ENCODE measurements at regions not wholly inside any gene's neighbourhood (a gene's known extent, or its start where the extent isn't known, plus 50 kb on each side); places are given as distances from the start of the nearest gene placed in this dataset.

DNA sequence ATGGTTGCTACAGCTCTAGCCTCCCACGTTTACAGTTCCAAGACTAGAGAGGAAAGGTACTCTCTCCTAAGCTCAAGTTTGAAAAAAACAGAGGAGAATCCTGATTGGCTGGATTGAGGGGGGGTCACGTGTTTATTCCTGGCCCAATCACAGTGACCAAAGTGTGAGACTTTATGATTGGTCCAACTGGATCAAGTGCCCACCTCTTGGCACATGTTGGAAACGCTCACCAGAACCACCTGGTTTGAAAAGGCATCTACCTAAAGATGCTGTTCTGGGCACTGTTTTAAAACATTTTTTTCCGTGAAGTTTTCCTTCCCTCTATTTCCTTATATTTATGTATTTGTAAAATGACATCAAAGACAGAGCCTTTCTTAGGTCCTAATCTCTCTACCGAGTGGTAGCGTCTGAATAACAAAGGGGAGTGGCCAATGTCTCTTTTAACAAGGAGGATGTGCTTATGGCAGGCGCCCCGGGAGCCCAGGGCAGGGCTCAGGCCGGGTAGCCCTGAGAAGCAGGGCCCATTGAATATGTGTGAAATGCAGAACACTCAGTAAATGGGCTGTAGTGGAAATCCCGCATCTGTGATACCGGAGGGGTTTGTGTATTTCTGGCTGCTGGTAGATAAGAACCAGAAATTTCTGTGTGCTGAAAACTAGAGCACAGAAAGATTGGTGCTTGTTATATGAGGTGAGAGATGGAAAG is 146.2 kb downstream of the ATP23 start:
- H3K9ac ChIP-seq (ENCODE audit: low read depth in 1 of 2, low read length in 2 of 2) = no peak overlapping the region
- H3K36me3 ChIP-seq (ENCODE audit: control insufficient read depth in 1 of 2, insufficient read depth in 2 of 2, low read length in 2 of 2) = no peaks in the 10 kb centered on the region
- H3K4me3 ChIP-seq (ENCODE audit: low read depth in 1 of 2, low read length in 2 of 2) = no peak overlapping the region
- no peaks in the 10 kb centered on the region for H3K4me1 ChIP-seq (ENCODE audit: control insufficient read depth in 1 of 2, insufficient read depth in 2 of 2, low read length in 2 of 2)
- H3K9me3 ChIP-seq (ENCODE audit: control insufficient read depth in 1 of 2, low read length in 2 of 2) = no peaks in the 10 kb centered on the region
- no peaks in the 10 kb centered on the region for H3K27me3 ChIP-seq (ENCODE audit: control insufficient read depth in 1 of 2, insufficient read depth in 2 of 2, low read length in 2 of 2)
- no peak overlapping the region for H3K27ac ChIP-seq (ENCODE audit: low read depth, low read length)

DNA sequence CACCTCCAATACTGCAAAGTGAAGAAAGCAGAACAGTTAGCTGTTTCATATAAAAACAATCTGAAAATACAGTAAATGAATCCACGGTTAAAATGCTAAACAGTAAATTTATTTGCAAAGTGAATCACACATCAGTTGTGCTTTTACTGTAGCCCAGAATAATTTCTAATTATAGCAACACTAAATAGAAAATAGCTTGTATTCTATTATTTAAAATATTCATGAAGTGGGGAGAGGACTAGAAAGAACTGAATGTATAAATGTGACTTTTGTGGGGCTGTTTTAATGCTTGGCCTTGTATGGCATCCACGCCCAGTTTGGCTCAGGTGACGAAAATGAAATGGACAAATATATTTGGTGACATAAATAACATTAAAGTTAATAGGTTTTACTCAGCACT is 148.2 kb downstream of the ATP23 start:
- no peaks in the 10 kb centered on the region for H3K9me3 ChIP-seq (ENCODE audit: control insufficient read depth in 1 of 2, low read length in 2 of 2)
- no peak overlapping the region for H3K9ac ChIP-seq (ENCODE audit: low read depth in 1 of 2, low read length in 2 of 2)
- H3K27ac ChIP-seq (ENCODE audit: low read depth, low read length) = no peak overlapping the region
- H3K36me3 ChIP-seq (ENCODE audit: control insufficient read depth in 1 of 2, insufficient read depth in 2 of 2, low read length in 2 of 2) = no peaks in the 10 kb centered on the region
- no peaks in the 10 kb centered on the region for H3K27me3 ChIP-seq (ENCODE audit: control insufficient read depth in 1 of 2, insufficient read depth in 2 of 2, low read length in 2 of 2)
- H3K4me3 ChIP-seq (ENCODE audit: low read depth in 1 of 2, low read length in 2 of 2) = no peak overlapping the region
- H3K4me1 ChIP-seq (ENCODE audit: control insufficient read depth in 1 of 2, insufficient read depth in 2 of 2, low read length in 2 of 2) = no peaks in the 10 kb centered on the region

DNA sequence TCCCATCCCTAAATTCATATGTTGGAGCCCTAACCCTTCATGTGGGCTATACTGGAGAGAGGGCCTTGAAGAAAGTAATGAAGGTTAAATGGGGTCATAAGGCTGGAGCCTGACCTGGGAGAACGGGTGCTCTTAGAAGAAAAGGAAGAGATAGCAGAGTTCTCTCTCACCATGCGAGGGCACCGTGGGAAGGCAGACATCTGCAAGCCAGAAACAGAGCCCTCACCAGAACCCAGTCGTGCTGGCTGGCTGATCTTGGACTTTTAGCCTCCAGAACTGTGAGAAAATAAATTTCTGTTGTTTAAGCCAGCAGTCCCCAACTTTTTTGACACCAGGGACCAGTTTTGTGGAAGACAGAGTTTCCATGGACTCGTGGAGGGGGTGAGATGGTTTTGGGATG is 149.3 kb downstream of the ATP23 start:
- no peak overlapping the region for H3K4me3 ChIP-seq (ENCODE audit: low read depth in 1 of 2, low read length in 2 of 2)
- H3K9me3 ChIP-seq (ENCODE audit: control insufficient read depth in 1 of 2, low read length in 2 of 2) = no peaks in the 10 kb centered on the region
- H3K36me3 ChIP-seq (ENCODE audit: control insufficient read depth in 1 of 2, insufficient read depth in 2 of 2, low read length in 2 of 2) = no peaks in the 10 kb centered on the region
- no peaks in the 10 kb centered on the region for H3K4me1 ChIP-seq (ENCODE audit: control insufficient read depth in 1 of 2, insufficient read depth in 2 of 2, low read length in 2 of 2)
- no peak overlapping the region for H3K27ac ChIP-seq (ENCODE audit: low read depth, low read length)
- no peaks in the 10 kb centered on the region for H3K27me3 ChIP-seq (ENCODE audit: control insufficient read depth in 1 of 2, insufficient read depth in 2 of 2, low read length in 2 of 2)
- no peak overlapping the region for H3K9ac ChIP-seq (ENCODE audit: low read depth in 1 of 2, low read length in 2 of 2)

DNA sequence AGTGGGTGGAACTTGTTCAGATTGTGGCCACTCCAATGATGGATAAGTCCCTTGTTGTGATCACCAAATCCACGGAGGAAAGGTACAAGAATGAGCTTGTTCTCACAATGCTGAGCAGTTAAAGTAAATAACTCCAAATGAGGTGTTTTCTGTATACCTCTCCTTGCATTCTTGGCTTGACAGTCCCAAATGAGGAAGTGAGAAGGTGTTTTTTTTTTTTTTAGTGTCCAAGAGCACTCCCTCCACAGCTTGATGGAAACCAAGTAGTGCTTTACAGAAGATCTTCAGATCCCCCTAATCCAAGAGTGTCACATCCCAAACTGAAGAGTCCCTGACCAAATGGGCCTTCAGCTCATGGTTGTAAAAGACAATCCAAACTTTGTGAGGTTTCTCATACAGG is 153.6 kb downstream of the ATP23 start:
- no peaks in the 10 kb centered on the region for H3K27me3 ChIP-seq (ENCODE audit: control insufficient read depth in 1 of 2, insufficient read depth in 2 of 2, low read length in 2 of 2)
- no peak overlapping the region for H3K9ac ChIP-seq (ENCODE audit: low read depth in 1 of 2, low read length in 2 of 2)
- H3K36me3 ChIP-seq (ENCODE audit: control insufficient read depth in 1 of 2, insufficient read depth in 2 of 2, low read length in 2 of 2) = no peaks in the 10 kb centered on the region
- H3K4me3 ChIP-seq (ENCODE audit: low read depth in 1 of 2, low read length in 2 of 2) = no peak overlapping the region
- no peaks in the 10 kb centered on the region for H3K9me3 ChIP-seq (ENCODE audit: control insufficient read depth in 1 of 2, low read length in 2 of 2)
- H3K4me1 ChIP-seq (ENCODE audit: control insufficient read depth in 1 of 2, insufficient read depth in 2 of 2, low read length in 2 of 2) = no peaks in the 10 kb centered on the region
- no peak overlapping the region for H3K27ac ChIP-seq (ENCODE audit: low read depth, low read length)

GRCh38 chr12:58097741-58098140 is 156.4 kb downstream of the ATP23 start:
- Histone ChIP-seq H3K9ac (ENCODE audit: low read depth in 1 of 2, low read length in 2 of 2) (no peak overlapping the region), H3K4me3 (ENCODE audit: low read depth in 1 of 2, low read length in 2 of 2) (no peak overlapping the region), H3K36me3 (ENCODE audit: control insufficient read depth in 1 of 2, insufficient read depth in 2 of 2, low read length in 2 of 2) (no peaks in the 10 kb centered on the region), H3K9me3 (ENCODE audit: control insufficient read depth in 1 of 2, low read length in 2 of 2) (no peaks in the 10 kb centered on the region), H3K27ac (ENCODE audit: low read depth, low read length) (no peak overlapping the region), H3K27me3 (ENCODE audit: control insufficient read depth in 1 of 2, insufficient read depth in 2 of 2, low read length in 2 of 2) (no peaks in the 10 kb centered on the region), H3K4me1 (ENCODE audit: control insufficient read depth in 1 of 2, insufficient read depth in 2 of 2, low read length in 2 of 2) (no peaks in the 10 kb centered on the region)

DNA sequence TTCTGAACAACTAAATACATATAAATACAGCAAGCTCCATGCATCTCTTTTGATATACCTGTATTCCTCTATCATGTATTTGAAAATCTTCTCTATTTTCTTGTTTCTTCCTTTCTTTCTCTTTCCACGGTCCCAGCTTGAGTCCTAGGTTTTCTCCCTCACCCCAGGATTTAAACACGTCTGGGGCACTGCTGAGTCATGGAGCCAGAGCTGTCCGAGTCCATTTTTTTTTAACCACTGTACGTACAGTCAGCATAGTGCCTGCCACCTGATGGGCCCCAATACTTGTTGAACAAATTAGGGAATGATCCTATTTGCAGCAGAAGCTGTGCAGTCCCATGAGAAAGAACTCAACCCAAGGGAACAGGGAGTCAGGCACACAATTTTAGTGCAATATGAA is 158.1 kb downstream of the ATP23 start:
- H3K27ac ChIP-seq (ENCODE audit: low read depth, low read length) = no peak overlapping the region
- H3K9me3 ChIP-seq (ENCODE audit: control insufficient read depth in 1 of 2, low read length in 2 of 2) = no peaks in the 10 kb centered on the region
- H3K36me3 ChIP-seq (ENCODE audit: control insufficient read depth in 1 of 2, insufficient read depth in 2 of 2, low read length in 2 of 2) = no peaks in the 10 kb centered on the region
- H3K4me1 ChIP-seq (ENCODE audit: control insufficient read depth in 1 of 2, insufficient read depth in 2 of 2, low read length in 2 of 2) = no peaks in the 10 kb centered on the region
- no peak overlapping the region for H3K4me3 ChIP-seq (ENCODE audit: low read depth in 1 of 2, low read length in 2 of 2)
- no peak overlapping the region for H3K9ac ChIP-seq (ENCODE audit: low read depth in 1 of 2, low read length in 2 of 2)
- no peaks in the 10 kb centered on the region for H3K27me3 ChIP-seq (ENCODE audit: control insufficient read depth in 1 of 2, insufficient read depth in 2 of 2, low read length in 2 of 2)

GRCh38 chr12:58104351-58104755 is 163.0 kb downstream of the ATP23 start:
- Histone ChIP-seq H3K9ac (ENCODE audit: low read depth in 1 of 2, low read length in 2 of 2) (no peak overlapping the region), H3K27me3 (ENCODE audit: control insufficient read depth in 1 of 2, insufficient read depth in 2 of 2, low read length in 2 of 2) (no peaks in the 10 kb centered on the region), H3K27ac (ENCODE audit: low read depth, low read length) (no peak overlapping the region), H3K36me3 (ENCODE audit: control insufficient read depth in 1 of 2, insufficient read depth in 2 of 2, low read length in 2 of 2) (no peaks in the 10 kb centered on the region), H3K9me3 (ENCODE audit: control insufficient read depth in 1 of 2, low read length in 2 of 2) (no peaks in the 10 kb centered on the region), H3K4me3 (ENCODE audit: low read depth in 1 of 2, low read length in 2 of 2) (no peak overlapping the region), H3K4me1 (ENCODE audit: control insufficient read depth in 1 of 2, insufficient read depth in 2 of 2, low read length in 2 of 2) (no peaks in the 10 kb centered on the region)

GRCh38 chr12:58105225-58106119 is 164.1 kb downstream of the ATP23 start:
- Histone ChIP-seq H3K36me3 (ENCODE audit: control insufficient read depth in 1 of 2, insufficient read depth in 2 of 2, low read length in 2 of 2) (no peaks in the 10 kb centered on the region), H3K9ac (ENCODE audit: low read depth in 1 of 2, low read length in 2 of 2) (no peak overlapping the region)

GRCh38 chr12:58106195-58106594 is 164.8 kb downstream of the ATP23 start:
- Histone ChIP-seq H3K27me3 (ENCODE audit: control insufficient read depth in 1 of 2, insufficient read depth in 2 of 2, low read length in 2 of 2) (no peaks in the 10 kb centered on the region), H3K36me3 (ENCODE audit: control insufficient read depth in 1 of 2, insufficient read depth in 2 of 2, low read length in 2 of 2) (no peaks in the 10 kb centered on the region), H3K9me3 (ENCODE audit: control insufficient read depth in 1 of 2, low read length in 2 of 2) (no peaks in the 10 kb centered on the region), H3K4me3 (ENCODE audit: low read depth in 1 of 2, low read length in 2 of 2) (no peak overlapping the region), H3K27ac (ENCODE audit: low read depth, low read length) (no peak overlapping the region), H3K9ac (ENCODE audit: low read depth in 1 of 2, low read length in 2 of 2) (no peak overlapping the region), H3K4me1 (ENCODE audit: control insufficient read depth in 1 of 2, insufficient read depth in 2 of 2, low read length in 2 of 2) (no peaks in the 10 kb centered on the region)

More at GRCh38 chr12:58105225-58106119, 164.1 kb downstream of the ATP23 start:
- Histone ChIP-seq H3K9me3 (ENCODE audit: control insufficient read depth in 1 of 2, low read length in 2 of 2) (no peaks in the 10 kb centered on the region), H3K27ac (ENCODE audit: low read depth, low read length) (no peak overlapping the region), H3K4me1 (ENCODE audit: control insufficient read depth in 1 of 2, insufficient read depth in 2 of 2, low read length in 2 of 2) (no peaks in the 10 kb centered on the region), H3K4me3 (ENCODE audit: low read depth in 1 of 2, low read length in 2 of 2) (no peak overlapping the region), H3K27me3 (ENCODE audit: control insufficient read depth in 1 of 2, insufficient read depth in 2 of 2, low read length in 2 of 2) (no peaks in the 10 kb centered on the region)

DNA sequence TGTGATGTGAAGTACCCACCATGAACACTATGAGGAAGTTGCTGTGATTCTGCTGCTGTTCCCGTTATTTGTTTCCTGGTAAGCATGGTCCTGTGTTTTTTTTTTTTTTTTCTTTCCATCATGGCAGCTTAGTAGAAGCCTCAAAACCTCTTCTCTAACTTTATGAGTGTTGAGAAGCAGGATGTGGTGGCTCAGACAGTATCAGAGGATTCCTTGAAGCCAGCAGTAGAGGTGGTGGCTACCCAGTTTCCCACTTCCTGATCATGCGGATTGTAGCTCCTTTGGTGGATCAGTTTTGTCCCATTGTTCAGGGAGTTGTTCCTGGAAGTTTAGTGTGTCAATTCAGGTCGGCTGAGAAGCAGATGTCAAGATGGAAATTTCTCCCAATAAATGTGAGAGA is 175.8 kb downstream of the ATP23 start:
- Histone ChIP-seq H3K27ac (ENCODE audit: low read depth, low read length) (no peak overlapping the region), H3K9ac (ENCODE audit: low read depth in 1 of 2, low read length in 2 of 2) (no peak overlapping the region), H3K4me1 (ENCODE audit: control insufficient read depth in 1 of 2, insufficient read depth in 2 of 2, low read length in 2 of 2) (no peaks in the 10 kb centered on the region), H3K4me3 (ENCODE audit: low read depth in 1 of 2, low read length in 2 of 2) (no peak overlapping the region), H3K9me3 (ENCODE audit: control insufficient read depth in 1 of 2, low read length in 2 of 2) (no peaks in the 10 kb centered on the region), H3K36me3 (ENCODE audit: control insufficient read depth in 1 of 2, insufficient read depth in 2 of 2, low read length in 2 of 2) (no peaks in the 10 kb centered on the region), H3K27me3 (ENCODE audit: control insufficient read depth in 1 of 2, insufficient read depth in 2 of 2, low read length in 2 of 2) (no peaks in the 10 kb centered on the region)
